ENCODE measurements at regions not wholly inside any gene's neighbourhood (a gene's known extent, or its start where the extent isn't known, plus 50 kb on each side); places are given as distances from the start of the nearest gene placed in this dataset.
A peak's percentile ranks its signal among the peaks of the same experiment; 100 is the strongest.

- intact Hi-C loops (cut with DNase I): no loop called here
- WGBS, 2 donors: 22 to 61% methylated on average over 1 of the region's 1 CpG
- Histone ChIP-seq H3K9me3 (no peaks in the 10 kb centered on the region), H3K4me3 (no peak overlapping the region), H3K4me1 (peaks cover 0 to 19% (median 12%) of the 10 kb centered on the region in 3 donors), H3K27ac (peak overlapping the region in 1 of 4 donors; percentile 14), H3K36me3 (no peaks in the 10 kb centered on the region), H3K27me3 (no peaks in the 10 kb centered on the region)
- DNase-seq: no peak
- TF ChIP-seq CTCF (IDR thresholded peaks at IDR 0.05) (no peak), POLR2A (IDR thresholded peaks at IDR 0.05) (no peak)
Observed at GRCh38 chr12:19688532-19688931, 249.2 kb downstream of the AEBP2 start.

- H3K27ac ChIP-seq: peak overlapping the region in 2 of 4 donors; percentile 9 to 14
Observed at GRCh38 chr12:19689226-19689625, 249.9 kb downstream of the AEBP2 start.

GRCh38 chr12:19689801-19690472 lies 250.6 kb downstream of the AEBP2 start:
- Histone ChIP-seq H3K9me3 (no peaks in the 10 kb centered on the region), H3K4me1 (peaks cover 0 to 17% (median 12%) of the 10 kb centered on the region in 3 donors), H3K4me3 (no peak overlapping the region), H3K36me3 (no peaks in the 10 kb centered on the region), H3K27ac (peak overlapping the region in 2 of 4 donors; percentile 9 to 14), H3K27me3 (no peaks in the 10 kb centered on the region)
- WGBS, 2 donors: 28 to 63% methylated on average over 7 to 9 of the region's 9 CpGs
- TF ChIP-seq CTCF (IDR thresholded peaks at IDR 0.05) (no peak), POLR2A (IDR thresholded peaks at IDR 0.05) (no peak)
- intact Hi-C loops (cut with DNase I): no loop called here
- no peak for DNase-seq

More at GRCh38 chr12:19689226-19689625, 249.9 kb downstream of the AEBP2 start:
- Histone ChIP-seq H3K27me3 (no peaks in the 10 kb centered on the region), H3K9me3 (no peaks in the 10 kb centered on the region), H3K36me3 (no peaks in the 10 kb centered on the region), H3K4me3 (no peak overlapping the region), H3K4me1 (peaks cover 0 to 17% (median 12%) of the 10 kb centered on the region in 3 donors)
- WGBS, 2 donors: 81 to 82% methylated on average over 14 to 17 of the region's 17 CpGs
- TF ChIP-seq POLR2A (IDR thresholded peaks at IDR 0.05): no peak
- no peak for TF ChIP-seq CTCF (IDR thresholded peaks at IDR 0.05)
- intact Hi-C loops (cut with DNase I): no loop called here
- no peak for DNase-seq

GRCh38 chr12:19692091-19692490 lies 252.8 kb downstream of the AEBP2 start:
- H3K27me3 ChIP-seq: no peaks in the 10 kb centered on the region
- no peak overlapping the region for H3K4me3 ChIP-seq
- WGBS, 2 donors: 21 to 53% methylated on average over 4 of the region's 4 CpGs
- H3K27ac ChIP-seq: no peak overlapping the region
- H3K4me1 ChIP-seq: peaks cover 0 to 17% (median 12%) of the 10 kb centered on the region in 3 donors
- H3K9me3 ChIP-seq: no peaks in the 10 kb centered on the region
- DNase-seq: no peak
- TF ChIP-seq POLR2A (IDR thresholded peaks at IDR 0.05): no peak
- no peak for TF ChIP-seq CTCF (IDR thresholded peaks at IDR 0.05)
- intact Hi-C loops (cut with DNase I): no loop called here
- H3K36me3 ChIP-seq: no peaks in the 10 kb centered on the region

GRCh38 chr12:19692566-19692965 lies 253.3 kb downstream of the AEBP2 start:
- H3K9me3 ChIP-seq: no peaks in the 10 kb centered on the region
- no peaks in the 10 kb centered on the region for H3K27me3 ChIP-seq
- intact Hi-C loops (cut with DNase I): no loop called here
- no peaks in the 10 kb centered on the region for H3K36me3 ChIP-seq
- H3K4me3 ChIP-seq: no peak overlapping the region
- 62 to 91% methylated on average over 1 of the region's 1 CpG for WGBS, 2 donors
- H3K4me1 ChIP-seq: peaks cover 0 to 17% (median 12%) of the 10 kb centered on the region in 3 donors
- H3K27ac ChIP-seq: no peak overlapping the region
- DNase-seq: no peak
- TF ChIP-seq POLR2A (IDR thresholded peaks at IDR 0.05) (no peak), CTCF (IDR thresholded peaks at IDR 0.05) (no peak)
